Peyer's patch (tissue), 4 donors: ENCODE measurements at regions not wholly inside any gene's neighbourhood (a gene's known extent, or its start where the extent isn't known, plus 50 kb on each side); places are given as distances from the start of the nearest gene placed in this dataset.

Experiments used
- CTCF ChIP-seq, 6 experiments: fragments of 450-650 bp in 4 of 6; fragments of 200-600 bp in 2 of 6; sonication (generic) in 1 of 6; IDR thresholded peaks; one replicate each; pipeline ENCODE4 v1.5.1; 2017 to 2019; ENCODE audit warnings: antibody characterized with exemption in 6 of 6, mild to moderate bottlenecking in 3 of 6, moderate library complexity in 1 of 6
- POLR2A ChIP-seq, 2 donors: fragments of 450-650 bp; IDR thresholded peaks; one replicate each; pipeline ENCODE4 v1.5.1; 2017; ENCODE audit warnings: antibody characterized with exemption in 2 of 2, mild to moderate bottlenecking in 2 of 2, moderate library complexity in 2 of 2

GRCh38 chr20:22006306-22006705 is 300.8 kb downstream of the PAX1 start:
- no peak for TF ChIP-seq CTCF (IDR thresholded peaks at IDR 0.05)
- TF ChIP-seq POLR2A (IDR thresholded peaks at IDR 0.05), result no peak
